Ureter (tissue), 1 donor: ENCODE measurements at regions not wholly inside any gene's neighbourhood (a gene's known extent, or its start where the extent isn't known, plus 50 kb on each side); places are given as distances from the start of the nearest gene placed in this dataset.
"Not testable (repeated sequence)": the region's sequence is repeated elsewhere in the genome, so short reads cannot be mapped to it uniquely, and the experiment has no call there.

Experiments used
- DNase-seq: peaks from one replicate; pipeline ENCODE4 v3.0.0-alpha.2; 2020; ENCODE audit warnings: low spot score
- donor health status: DM: yes; HTN: yes; CAD: no.

DNA sequence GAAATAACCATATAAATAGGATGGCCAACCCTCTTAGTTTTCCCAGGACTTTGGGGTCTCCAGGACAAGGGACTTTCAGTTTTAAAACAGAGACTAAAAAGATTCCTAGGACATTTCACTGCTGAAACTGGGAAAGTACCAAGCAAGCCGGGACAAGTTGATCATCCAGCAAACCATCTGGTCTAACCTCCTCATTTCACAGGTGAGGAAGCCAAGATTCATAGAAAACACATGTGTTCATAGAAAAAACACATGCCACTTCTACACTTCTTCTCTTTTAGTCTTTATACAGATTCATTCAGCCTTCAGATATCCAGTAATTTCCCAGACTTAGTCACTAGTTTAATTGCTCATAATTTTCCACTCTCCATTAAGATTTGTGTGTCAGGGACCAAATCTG lies 165.6 kb upstream of the CCDC54 start:
- DNase-seq = no peak

GRCh38 chr3:107212618-107213017 lies 164.6 kb upstream of the CCDC54 start:
- no peak for DNase-seq

- DNase-seq = no peak
Observed at GRCh38 chr3:107213044-107213669, 164.1 kb upstream of the CCDC54 start.

- no peak for DNase-seq
Observed at GRCh38 chr3:107216229-107216628, 161.0 kb upstream of the CCDC54 start.

DNA sequence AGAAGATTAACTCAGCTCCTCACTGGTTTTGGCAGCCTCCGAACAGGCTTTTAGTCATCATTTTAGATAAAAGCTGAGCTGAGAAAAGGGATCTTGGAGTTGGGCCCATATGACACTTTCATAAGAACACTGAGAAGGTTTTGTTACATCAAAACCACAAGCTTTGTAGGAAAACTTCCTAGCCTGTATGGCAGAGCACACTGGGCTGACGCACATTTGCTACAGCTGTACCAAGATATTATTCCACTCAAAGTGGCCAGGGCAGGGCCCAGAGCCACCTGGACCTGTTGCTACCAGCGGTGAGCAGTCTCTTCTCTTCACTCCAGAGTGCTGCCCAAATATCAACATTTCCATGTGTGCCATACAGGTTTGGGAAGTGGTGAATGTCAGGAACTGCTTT lies 160.5 kb upstream of the CCDC54 start:
- no peak for DNase-seq

DNA sequence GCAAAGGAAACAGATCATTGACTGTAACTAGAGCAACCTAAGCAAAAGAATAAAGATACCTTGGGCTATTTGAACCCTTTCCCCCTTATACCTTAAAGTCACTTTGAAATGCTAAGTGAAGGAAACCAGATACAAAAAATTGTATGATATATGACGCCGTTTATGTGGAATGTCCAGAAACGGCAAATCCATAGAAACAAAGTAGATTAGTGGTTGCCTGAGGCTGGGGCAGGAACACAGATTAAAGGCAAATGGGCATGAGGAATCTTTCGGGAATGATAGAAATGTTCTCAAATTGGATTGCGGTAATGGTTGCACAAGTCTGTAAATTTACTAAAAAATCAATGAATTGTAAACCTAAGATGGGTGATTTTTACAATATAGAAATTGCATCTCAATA lies 160.1 kb upstream of the CCDC54 start:
- no peak for DNase-seq

DNA sequence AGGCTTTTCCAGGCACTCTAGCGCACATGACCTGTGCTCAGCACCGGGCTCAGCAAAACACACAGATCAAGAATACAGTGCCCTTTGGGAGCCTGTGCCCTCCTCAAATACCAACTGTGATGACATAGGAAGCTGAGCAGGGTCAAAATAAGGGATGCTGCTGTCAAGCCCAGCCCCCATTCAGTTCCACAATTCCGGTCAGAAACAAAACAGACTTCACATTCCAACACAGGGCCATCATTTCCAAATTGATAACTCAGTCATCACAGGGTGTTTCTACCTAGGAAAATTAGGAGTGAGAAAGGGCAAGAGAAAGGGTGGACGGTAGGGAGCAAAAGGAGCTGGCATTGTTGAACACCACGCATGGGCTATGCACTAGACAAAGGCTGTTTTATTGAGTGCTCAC lies 158.4 kb upstream of the CCDC54 start:
- no peak for DNase-seq

- DNase-seq = no peak
Observed at GRCh38 chr3:107220538-107220937, 156.7 kb upstream of the CCDC54 start.

DNA sequence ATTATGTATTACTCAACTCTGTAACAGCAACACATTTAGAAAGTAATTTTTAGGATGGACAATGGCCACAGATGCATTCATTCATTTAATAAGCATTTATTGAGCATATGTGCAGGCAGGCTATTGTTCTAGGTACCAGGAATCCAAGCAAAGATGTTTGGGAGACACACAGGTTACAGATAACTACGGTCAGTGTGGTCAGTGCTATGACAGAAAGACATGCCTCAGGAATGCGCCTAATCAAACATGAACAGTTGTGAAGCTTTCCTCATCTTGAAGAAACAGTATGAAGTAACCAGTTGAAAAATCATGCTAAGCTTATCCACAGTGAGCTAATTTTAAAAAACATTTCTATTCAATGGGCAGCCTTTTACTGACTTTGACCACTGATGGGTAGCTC lies 155.4 kb upstream of the CCDC54 start:
- no peak for DNase-seq

DNA sequence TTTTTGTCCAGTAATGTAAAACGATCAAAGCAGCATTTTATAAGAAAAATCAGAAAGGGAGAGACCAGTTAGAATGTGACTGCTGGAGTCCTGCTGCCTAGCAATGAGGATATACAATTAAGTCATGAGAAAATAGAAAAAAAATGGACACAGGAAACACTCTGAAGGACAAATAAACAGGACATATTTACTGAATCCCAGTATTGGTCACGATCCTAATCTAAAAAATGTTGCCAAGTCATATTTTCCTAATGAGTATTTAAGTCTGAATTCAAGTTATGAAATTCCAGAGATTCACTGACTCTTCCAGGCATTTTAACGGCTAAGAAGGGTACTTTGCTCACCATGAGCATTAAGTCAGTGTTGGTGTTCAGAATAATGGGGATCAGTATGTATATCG lies 154.3 kb upstream of the CCDC54 start:
- DNase-seq = no peak

GRCh38 chr3:107224026-107224596 lies 153.1 kb upstream of the CCDC54 start:
- DNase-seq = no peak

- DNase-seq = no peak
Observed at GRCh38 chr3:107227091-107227490, 150.1 kb upstream of the CCDC54 start.

- DNase-seq = not testable (repeated sequence)
Observed at GRCh38 chr3:107233877-107234276, 143.4 kb upstream of the CCDC54 start.

- DNase-seq = no peak
Observed at GRCh38 chr3:107235193-107235927, 141.9 kb upstream of the CCDC54 start.

- peak; percentile 61 for DNase-seq
Observed at GRCh38 chr3:107235928-107236315, 141.3 kb upstream of the CCDC54 start.

GRCh38 chr3:107236655-107237337 lies 140.4 kb upstream of the CCDC54 start:
- no peak for DNase-seq

DNA sequence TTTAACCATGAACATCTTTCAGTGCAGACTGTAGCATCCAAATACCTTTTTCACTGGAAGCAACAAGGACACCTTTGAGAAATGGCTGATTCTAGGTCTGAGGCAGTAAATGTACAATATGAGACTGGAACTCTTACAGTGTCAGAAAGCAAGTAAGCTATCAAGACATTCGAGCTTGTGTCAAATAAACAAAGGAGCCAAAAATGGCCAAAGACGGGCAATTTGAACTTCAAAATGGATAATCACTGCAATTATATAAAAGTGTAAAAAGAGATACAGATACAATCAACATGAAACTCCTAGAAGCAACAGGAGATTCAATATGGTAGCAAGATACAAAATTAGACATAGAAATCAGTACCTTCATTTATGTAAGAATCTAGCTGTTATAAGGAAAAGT lies 138.5 kb upstream of the CCDC54 start:
- DNase-seq = no peak

DNA sequence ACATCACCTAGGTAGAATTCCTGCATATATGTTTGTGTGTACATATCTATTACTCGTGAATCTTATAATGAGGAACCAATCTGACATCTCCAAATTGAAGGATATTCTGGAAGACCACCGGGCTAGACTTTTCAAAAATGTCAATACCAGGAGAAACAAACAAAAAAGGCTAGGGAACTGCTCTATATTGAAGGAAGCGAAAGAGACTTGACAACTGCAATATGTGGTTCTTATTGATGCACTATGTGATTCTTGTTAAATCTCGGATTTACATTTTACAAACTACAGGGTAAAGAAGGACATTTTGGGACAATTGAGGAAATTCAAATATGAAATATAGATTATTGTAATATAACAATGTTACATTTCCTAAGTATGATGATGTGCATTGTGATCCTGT lies 137.5 kb upstream of the CCDC54 start:
- no peak for DNase-seq

DNA sequence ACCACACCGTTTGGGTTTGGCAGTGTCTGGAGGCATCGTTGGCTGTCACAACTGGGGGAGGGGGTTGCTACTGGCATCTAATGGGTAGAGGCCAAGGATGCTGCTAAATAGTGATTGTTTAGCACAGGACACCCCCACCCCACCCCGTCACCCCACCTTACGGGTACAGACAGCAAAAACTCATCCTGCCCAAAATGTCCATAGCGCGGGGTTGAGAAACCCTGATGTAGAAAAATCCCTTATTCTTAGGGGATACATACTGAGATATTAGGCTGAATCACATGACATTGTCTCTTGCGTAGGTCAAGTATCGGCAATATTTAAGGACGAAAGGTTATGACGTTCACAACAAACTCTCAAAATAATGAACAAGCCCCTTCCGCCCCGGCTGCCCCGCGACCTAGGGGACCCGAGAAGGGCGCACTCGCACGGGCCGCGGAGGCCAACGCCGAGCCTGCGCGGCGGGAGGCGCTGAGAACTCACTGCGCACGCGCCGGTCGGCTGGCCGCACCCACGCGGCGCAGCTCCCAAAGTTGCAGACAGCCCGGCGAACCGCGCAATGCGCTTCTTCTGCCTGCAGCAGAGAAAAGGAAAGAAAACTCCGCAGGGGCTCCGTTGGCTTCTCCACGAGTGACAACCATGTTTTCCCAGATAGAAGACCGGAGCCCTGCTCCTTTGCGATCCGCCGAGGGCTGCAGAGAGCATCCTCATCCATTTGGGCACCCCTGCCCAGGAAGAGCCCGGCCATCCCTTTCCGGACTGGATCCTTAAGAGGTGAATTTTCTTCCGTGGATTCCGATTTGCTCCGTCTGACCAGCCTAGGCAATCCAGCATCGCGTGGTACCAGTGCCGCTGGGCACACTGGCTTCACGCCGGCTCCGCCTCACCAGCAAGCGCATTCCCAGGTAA lies 136.8 kb upstream of the CCDC54 start:
- DNase-seq = peak; percentile 75

DNA sequence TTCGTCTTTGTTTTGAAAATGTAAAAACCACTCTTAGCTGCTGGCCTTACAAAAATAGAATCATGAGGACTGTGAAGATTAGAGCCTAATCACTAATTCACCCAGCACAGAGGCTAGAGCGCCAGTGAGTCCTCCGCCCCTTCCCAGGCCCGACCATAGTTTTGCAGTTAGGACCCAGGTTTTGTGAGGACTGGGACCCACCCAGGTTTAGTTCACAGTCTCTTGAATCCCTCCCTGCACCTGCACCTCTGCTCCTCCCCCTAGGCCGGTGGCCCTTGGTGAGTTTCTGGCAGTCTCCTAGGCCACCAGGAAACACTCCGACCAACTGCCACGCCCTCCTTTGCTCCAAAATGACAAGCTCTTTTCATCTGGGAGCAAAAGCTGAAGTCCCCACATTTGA lies 136.0 kb upstream of the CCDC54 start:
- peak; percentile 56 for DNase-seq

DNA sequence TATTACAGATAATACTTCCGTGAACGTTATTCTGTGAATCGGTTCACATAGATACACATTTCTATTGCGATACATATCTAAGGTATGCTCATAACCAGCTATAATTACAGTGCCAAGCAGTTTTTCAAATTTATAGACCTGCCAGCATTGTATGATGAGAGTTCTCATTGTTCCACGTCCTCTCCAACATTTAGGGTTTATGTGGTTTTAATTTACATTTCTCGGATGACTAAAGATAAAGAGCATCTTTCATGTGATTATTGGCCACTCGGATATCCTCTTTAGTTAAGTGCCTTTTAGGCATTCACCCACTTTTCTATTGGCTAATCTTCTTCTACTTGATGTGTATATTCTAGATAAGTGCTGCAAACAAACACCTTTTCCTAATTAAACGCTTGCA lies 134.7 kb upstream of the CCDC54 start:
- DNase-seq = no peak

- no peak for DNase-seq
Observed at GRCh38 chr3:107247116-107247515, 130.1 kb upstream of the CCDC54 start.
